HG02938 (cell line): ENCODE measurements at regions not wholly inside any gene's neighbourhood (a gene's known extent, or its start where the extent isn't known, plus 50 kb on each side); places are given as distances from the start of the nearest gene placed in this dataset.

Source experiments
- ATAC-seq: cut with Tn5 transposase; IDR thresholded peaks from one replicate; pipeline ENCODE4 v1.9.1; 2021; ENCODE audit warnings: mild to moderate bottlenecking, moderate library complexity; ENCODE audit not compliant: unreplicated experiment

GRCh38 chr17:74062234-74062633, 141.2 kb upstream of the RPL38 start:
- ATAC-seq, result no peak

- no peak for ATAC-seq
Measured at GRCh38 chr17:74063439-74063838, 140.0 kb upstream of the RPL38 start.

- no peak for ATAC-seq
Measured at GRCh38 chr17:74070374-74070773, 133.1 kb upstream of the RPL38 start.

- ATAC-seq, result no peak
Measured at GRCh38 chr17:74070998-74071679, 132.3 kb upstream of the RPL38 start.

DNA sequence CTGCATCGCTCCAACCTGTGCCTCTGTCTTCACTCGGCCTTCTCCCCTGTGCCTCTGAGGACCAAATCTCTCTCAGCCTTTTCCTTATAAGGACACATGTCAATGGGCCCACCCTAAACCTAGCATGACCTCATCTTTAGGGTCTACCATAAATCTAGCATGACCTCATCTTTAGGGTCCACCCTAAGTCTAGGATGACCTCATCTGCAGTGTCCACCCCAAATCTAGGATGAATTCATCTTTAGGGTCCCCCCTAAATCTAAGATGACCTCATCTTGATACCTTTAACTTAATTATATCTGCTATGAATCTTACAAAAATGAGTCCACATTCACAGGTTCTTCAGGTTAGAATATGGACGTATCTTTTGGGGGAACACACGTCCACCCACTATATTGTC, 131.1 kb upstream of the RPL38 start:
- ATAC-seq, result no peak

GRCh38 chr17:74076446-74076845, 127.0 kb upstream of the RPL38 start:
- ATAC-seq, result no peak

GRCh38 chr17:74077231-74077630, 126.2 kb upstream of the RPL38 start:
- no peak for ATAC-seq

GRCh38 chr17:74078363-74078941, 125.0 kb upstream of the RPL38 start:
- ATAC-seq, result no peak

DNA sequence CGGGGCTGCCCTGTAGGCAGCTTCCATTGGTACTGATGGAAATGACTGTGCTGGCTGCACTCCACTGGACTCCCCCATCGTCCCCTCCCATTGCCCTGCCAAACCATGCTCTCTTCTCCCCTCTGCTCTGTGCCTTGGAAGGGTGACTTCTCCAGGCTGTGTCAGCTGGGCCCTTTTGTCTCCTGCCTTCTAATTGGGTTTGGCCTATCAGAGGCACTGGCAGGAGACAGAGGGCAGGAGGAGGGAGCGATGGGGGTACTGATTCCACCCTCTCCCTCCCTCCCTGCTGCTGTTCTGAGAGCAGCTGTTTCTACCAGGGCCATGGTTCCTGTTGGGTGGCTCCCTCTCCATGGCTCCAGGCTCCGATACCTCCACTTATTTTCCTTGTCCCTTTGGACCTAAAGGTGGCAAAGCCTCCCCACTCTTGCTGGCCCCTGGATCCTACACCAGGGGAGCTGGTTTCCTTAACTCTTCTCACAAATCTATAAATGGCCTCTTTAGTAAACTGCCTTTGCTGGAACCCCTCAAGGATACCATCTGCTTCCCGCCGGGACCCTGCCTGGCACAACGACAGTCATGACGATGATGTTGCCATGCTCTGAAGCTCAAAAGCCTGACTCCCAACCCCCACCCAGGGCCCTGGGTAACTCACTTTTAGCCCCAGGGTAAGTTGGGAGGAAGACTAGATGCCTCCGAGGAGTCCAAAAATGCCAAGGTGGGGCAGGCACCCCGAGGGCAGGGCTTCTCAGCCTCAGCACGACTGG, 123.8 kb upstream of the RPL38 start:
- ATAC-seq, result no peak

DNA sequence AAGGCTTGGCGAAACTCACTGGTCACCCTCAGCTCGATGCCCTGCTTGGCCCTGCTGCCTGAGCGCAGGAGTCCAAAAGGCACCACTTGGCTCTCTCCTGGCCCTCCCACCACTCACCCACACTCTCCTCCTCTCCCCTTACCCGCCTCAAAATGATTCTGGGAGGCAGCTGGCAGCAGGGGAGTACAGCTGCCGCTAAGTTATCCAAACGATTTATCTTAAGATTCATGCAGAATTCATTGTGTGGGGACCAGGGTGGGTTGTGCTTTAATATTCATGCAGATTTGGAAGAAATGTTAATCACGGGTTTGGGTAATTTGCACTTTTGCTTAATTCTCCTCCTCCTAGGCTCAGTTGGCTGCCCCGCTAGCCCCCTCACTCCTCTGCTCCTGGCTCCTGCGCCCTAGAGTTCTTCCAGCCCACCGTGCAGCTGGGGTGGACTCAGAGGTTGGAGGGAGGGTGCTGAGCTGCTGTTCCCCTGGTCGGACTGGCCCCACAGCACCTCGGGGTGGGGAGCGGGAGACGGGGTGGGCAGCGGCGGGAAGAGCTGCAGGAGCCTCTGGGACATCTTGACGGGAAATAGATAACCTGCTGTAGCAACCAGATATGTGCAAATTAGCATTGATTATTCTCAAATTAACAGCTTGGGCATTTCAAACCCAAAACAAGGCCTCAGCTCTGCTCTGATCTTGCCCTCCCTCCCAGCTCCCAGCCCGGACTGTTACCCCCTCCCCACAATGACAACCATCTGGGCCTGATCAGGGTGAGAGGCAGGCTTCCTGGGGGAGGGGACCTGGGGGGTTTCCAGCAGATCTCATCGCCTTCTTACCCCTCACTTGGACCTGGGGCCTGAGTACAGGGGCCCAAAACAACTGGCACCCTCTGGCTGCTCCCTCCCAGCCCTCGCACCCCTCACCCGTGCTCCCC, 122.6 kb upstream of the RPL38 start:
- ATAC-seq, result no peak

GRCh38 chr17:74082886-74083285, 120.6 kb upstream of the RPL38 start:
- no peak for ATAC-seq

DNA sequence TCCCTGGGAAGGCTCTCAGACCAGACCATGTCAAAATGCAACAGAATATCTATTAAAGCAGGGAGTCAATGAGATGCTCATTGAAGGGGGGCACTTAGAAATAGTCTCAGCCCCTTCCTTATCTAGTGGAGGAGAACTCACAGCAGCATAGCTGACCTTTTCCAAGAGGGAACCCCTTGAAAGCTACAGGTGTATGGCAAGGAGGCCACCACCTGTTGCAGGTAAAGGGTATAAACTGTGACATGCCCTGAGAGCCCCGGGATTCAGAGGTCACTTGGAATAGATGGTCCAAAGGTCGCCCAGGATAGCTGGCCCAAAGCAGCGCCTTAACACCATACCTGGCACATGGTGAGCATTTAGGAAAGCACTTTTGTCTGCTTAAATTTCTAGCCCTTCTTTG, 120.2 kb upstream of the RPL38 start:
- ATAC-seq, result no peak

GRCh38 chr17:74085434-74085833, 118.0 kb upstream of the RPL38 start:
- no peak for ATAC-seq

DNA sequence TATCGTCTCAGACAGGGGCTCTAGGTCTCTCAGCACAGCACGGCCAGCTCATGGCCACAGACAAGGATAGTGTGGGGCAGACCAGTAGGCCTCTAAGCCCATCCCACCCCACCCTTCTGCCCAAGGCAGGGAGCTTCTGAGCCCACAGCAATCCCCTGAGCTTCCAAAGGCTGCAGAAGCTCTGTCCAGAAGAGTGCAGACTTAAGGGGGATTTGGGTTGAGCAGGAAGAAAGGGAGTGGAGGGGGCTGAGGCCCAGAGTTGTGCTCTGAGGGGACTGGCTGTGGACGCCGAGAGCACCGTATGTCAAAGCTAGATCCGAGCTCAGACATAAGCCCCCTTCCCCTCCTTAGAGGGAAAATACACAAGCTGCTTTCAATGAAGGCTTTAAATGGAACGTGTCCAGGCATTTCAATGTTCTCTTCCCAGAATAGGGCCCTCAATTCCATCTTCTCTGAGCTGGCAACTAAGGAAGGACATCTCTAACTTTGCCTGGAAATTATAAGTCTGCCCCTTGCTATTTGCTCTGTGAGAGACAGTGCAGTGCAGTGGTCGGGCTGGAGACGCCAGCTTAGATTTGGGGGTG, 116.4 kb upstream of the RPL38 start:
- no peak for ATAC-seq

DNA sequence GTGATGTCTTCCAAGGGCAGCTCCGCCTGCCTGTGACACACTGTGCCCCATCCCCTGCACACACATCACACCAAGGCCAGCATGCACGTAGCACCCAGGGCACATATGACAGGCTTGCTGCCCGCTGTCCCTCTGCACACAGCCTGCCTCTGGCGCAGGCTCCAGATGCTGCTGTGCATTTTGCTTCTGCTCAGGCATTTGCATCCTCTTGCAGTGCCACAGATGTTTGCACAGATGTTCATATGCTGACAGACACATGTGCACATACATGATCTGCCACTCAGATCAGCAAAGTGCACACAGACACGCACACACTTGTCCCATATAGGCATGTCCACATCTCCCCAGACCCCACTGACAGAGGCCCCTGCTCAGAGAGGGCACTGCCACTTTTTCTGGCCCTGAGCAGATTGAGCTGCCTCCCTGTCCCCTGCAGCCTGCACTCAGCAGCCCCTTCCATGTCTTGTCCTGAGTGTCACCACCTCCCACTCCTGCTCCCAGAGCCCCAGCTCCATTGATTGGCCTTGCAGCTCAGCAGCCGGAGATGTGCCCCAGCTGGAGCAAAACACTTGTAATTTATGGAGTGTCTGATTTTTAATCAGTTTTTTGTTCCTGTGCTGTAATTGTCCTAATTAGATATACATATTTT, 115.1 kb upstream of the RPL38 start:
- no peak for ATAC-seq

- ATAC-seq, result no peak
Measured at GRCh38 chr17:74088934-74089329, 114.5 kb upstream of the RPL38 start.

- no peak for ATAC-seq
Measured at GRCh38 chr17:74089380-74089779, 114.1 kb upstream of the RPL38 start.

DNA sequence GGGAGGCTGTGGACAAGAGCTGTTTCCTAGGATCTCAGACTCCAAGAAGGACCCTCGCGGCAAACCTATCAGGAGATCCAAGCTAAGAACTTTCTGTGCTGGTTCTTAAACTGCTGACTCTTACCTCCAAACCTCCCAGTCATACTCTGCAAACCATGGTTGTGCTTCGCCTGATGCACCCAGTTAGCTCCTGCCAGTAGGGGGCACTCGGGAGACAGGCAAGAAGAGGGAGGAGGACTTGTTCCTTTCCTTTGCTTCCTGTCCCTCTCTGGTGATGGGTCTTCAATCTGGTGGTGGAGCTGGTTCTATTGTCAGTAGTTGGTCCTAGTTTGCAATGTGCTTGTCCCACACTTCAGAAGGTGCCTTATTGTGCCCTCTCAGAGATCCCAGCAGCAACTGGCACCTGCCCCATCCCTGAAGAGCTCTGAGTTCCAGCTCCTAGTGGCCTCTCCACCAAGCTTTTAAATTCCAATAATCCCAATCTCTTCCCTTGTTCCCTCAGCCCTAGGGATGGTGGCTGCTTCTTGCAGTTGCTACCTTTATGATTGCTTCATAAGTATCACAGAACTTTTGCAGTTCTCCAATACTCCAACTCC, 113.5 kb upstream of the RPL38 start:
- no peak for ATAC-seq

- no peak for ATAC-seq
Measured at GRCh38 chr17:74094651-74095050, 108.8 kb upstream of the RPL38 start.

GRCh38 chr17:74096456-74096855, 107.0 kb upstream of the RPL38 start:
- ATAC-seq, result no peak
